DND-41 (cell line): ENCODE measurements at regions not wholly inside any gene's neighbourhood (a gene's known extent, or its start where the extent isn't known, plus 50 kb on each side); places are given as distances from the start of the nearest gene placed in this dataset.

Experiments used
- ATAC-seq: fragments of 200-7000 bp; cut with Tn5 transposase; 3 replicates; pipeline ENCODE4 v1.9.1; 2021; ENCODE audit warnings: low read depth; ENCODE audit not compliant: insufficient read depth
- DNase-seq: peaks from one replicate; pipeline ENCODE4 v3.0.0-alpha.2; 2020
- H2AFZ ChIP-seq: 2 replicates; pipeline ENCODE4 v1.6.0; 2012; ENCODE audit warnings: low read depth, low read length
- H3K27ac ChIP-seq: 2 replicates; pipeline ENCODE4 v1.5.1; 2012; ENCODE audit warnings: low read length, inconsistent platforms
- H3K27me3 ChIP-seq: fragments of 200-600 bp; sonication (generic); 2 replicates; pipeline ENCODE4 v1.6.0; 2012; ENCODE audit warnings: low read length, mild to moderate bottlenecking, inconsistent platforms; ENCODE audit not compliant: insufficient read depth, poor library complexity
- H3K36me3 ChIP-seq: 2 replicates; pipeline ENCODE4 v1.5.1; 2012; ENCODE audit warnings: low read length, inconsistent platforms; ENCODE audit not compliant: insufficient read depth
- H3K4me1 ChIP-seq: 2 replicates; pipeline ENCODE4 v1.5.1; 2012; ENCODE audit warnings: mild to moderate bottlenecking, low read length; ENCODE audit not compliant: insufficient read depth
- H3K4me2 ChIP-seq: 2 replicates; pipeline ENCODE4 v1.6.0; 2012; ENCODE audit warnings: mild to moderate bottlenecking, moderate library complexity, low read length, inconsistent platforms; ENCODE audit not compliant: insufficient read depth
- H3K4me3 ChIP-seq, 2 experiments: fragments of 200-600 bp in 1 of 2; shearing (Covaris generic) in 1 of 2; 2 replicates each; pipeline ENCODE4 v1.5.1; 2012 to 2016; ENCODE audit warnings: inconsistent platforms in 2 of 2, low read length in 2 of 2, mild to moderate bottlenecking in 2 of 2, low read depth in 1 of 2, moderate library complexity in 1 of 2
- H3K79me2 ChIP-seq: 2 replicates; pipeline ENCODE4 v1.6.0; 2012; ENCODE audit warnings: low read length, inconsistent platforms; ENCODE audit not compliant: insufficient read depth
- H3K9ac ChIP-seq: 2 replicates; pipeline ENCODE4 v1.6.0; 2012; ENCODE audit warnings: low read depth, mild to moderate bottlenecking, inconsistent platforms, low read length, moderate library complexity
- H3K9me3 ChIP-seq: 2 replicates; pipeline ENCODE4 v1.5.1; 2012; ENCODE audit warnings: low read length, moderate library complexity, mild to moderate bottlenecking, inconsistent platforms; ENCODE audit not compliant: insufficient read depth, severe bottlenecking
- H4K20me1 ChIP-seq: 2 replicates; pipeline ENCODE4 v1.6.0; 2012; ENCODE audit warnings: low read length; ENCODE audit not compliant: insufficient read depth
- CTCF ChIP-seq: IDR thresholded peaks from 2 replicates; pipeline ENCODE4 v1.5.1; 2012; ENCODE audit warnings: borderline replicate concordance, low read length, moderate library complexity, mild to moderate bottlenecking; ENCODE audit not compliant: poor library complexity, severe bottlenecking; ENCODE audit errors: extremely low read depth
- EZH2 ChIP-seq: IDR thresholded peaks from 3 replicates; pipeline ENCODE4 v1.6.1; 2012; ENCODE audit warnings: borderline replicate concordance, low read depth, mild to moderate bottlenecking, moderate library complexity, low read length, inconsistent platforms; ENCODE audit not compliant: severe bottlenecking

- ATAC-seq = no peak
- Histone ChIP-seq H3K9ac (no peak overlapping the region), H3K4me2 (no peak overlapping the region), H3K27ac (no peak overlapping the region), H3K4me1 (no peaks in the 10 kb centered on the region), H3K79me2 (no peaks in the 10 kb centered on the region), H4K20me1 (no peaks in the 10 kb centered on the region), H3K27me3 (no peaks in the 10 kb centered on the region), H3K36me3 (no peaks in the 10 kb centered on the region), H3K9me3 (no peaks in the 10 kb centered on the region), H3K4me3 (no peak overlapping the region), H2AFZ (no peak overlapping the region)
- no peak for DNase-seq
- TF ChIP-seq CTCF (no peak), EZH2 (no peak)
Measured at GRCh38 chr4:34643476-34643875, 1600.8 kb downstream of the ARAP2 start.

- ATAC-seq (no peak), DNase-seq (no peak)
- no peaks in the 10 kb centered on the region for H3K79me2 ChIP-seq
- H4K20me1 ChIP-seq = no peaks in the 10 kb centered on the region
- TF ChIP-seq EZH2 = no peak
- no peak for TF ChIP-seq CTCF
- no peak overlapping the region for H2AFZ ChIP-seq
- H3K27me3 ChIP-seq = no peaks in the 10 kb centered on the region
- no peak overlapping the region for H3K9ac ChIP-seq
- H3K36me3 ChIP-seq = no peaks in the 10 kb centered on the region
- no peak overlapping the region for H3K4me2 ChIP-seq
- no peak overlapping the region for H3K27ac ChIP-seq
- H3K9me3 ChIP-seq = no peaks in the 10 kb centered on the region
- no peak overlapping the region for H3K4me3 ChIP-seq
- H3K4me1 ChIP-seq = no peaks in the 10 kb centered on the region
Measured at GRCh38 chr4:34644579-34645115, 1599.7 kb downstream of the ARAP2 start.

- Histone ChIP-seq H2AFZ (no peak overlapping the region), H4K20me1 (no peaks in the 10 kb centered on the region), H3K9ac (no peak overlapping the region), H3K4me2 (no peak overlapping the region), H3K79me2 (no peaks in the 10 kb centered on the region), H3K36me3 (no peaks in the 10 kb centered on the region), H3K27ac (no peak overlapping the region), H3K27me3 (no peaks in the 10 kb centered on the region), H3K4me1 (no peaks in the 10 kb centered on the region), H3K9me3 (no peaks in the 10 kb centered on the region), H3K4me3 (no peak overlapping the region)
- DNase-seq (no peak), ATAC-seq (no peak)
- TF ChIP-seq CTCF = no peak
- no peak for TF ChIP-seq EZH2
Measured at GRCh38 chr4:34649716-34650115, 1594.6 kb downstream of the ARAP2 start.

GRCh38 chr4:34664051-34664450 lies 1580.3 kb downstream of the ARAP2 start:
- H3K4me1 ChIP-seq = no peaks in the 10 kb centered on the region
- H3K9ac ChIP-seq = no peak overlapping the region
- no peak overlapping the region for H3K4me3 ChIP-seq
- no peaks in the 10 kb centered on the region for H3K9me3 ChIP-seq
- no peak overlapping the region for H2AFZ ChIP-seq
- H3K4me2 ChIP-seq = no peak overlapping the region
- DNase-seq (no peak), ATAC-seq (no peak)
- H3K79me2 ChIP-seq = no peaks in the 10 kb centered on the region
- H4K20me1 ChIP-seq = no peaks in the 10 kb centered on the region
- H3K36me3 ChIP-seq = no peaks in the 10 kb centered on the region
- no peak for TF ChIP-seq EZH2
- no peak for TF ChIP-seq CTCF
- H3K27me3 ChIP-seq = no peaks in the 10 kb centered on the region
- no peak overlapping the region for H3K27ac ChIP-seq
